ENCODE measurements at regions not wholly inside any gene's neighbourhood (a gene's known extent, or its start where the extent isn't known, plus 50 kb on each side); places are given as distances from the start of the nearest gene placed in this dataset.

GRCh38 chrX:74251006-74251930, 52.7 kb upstream of the ZCCHC13 start:
- CTCF ChIA-PET: interaction anchor here (0.7 to 1.8 kb wide), 6 partner anchors 11 to 93 kb away, joined by 3 to 5 read pairs (median 3); no protein-coding TSS in a partner anchor
- peak overlapping the region; percentile 91 to 93 for H3K27ac ChIP-seq
- peak overlapping the region; percentile 85 for H3K4me2 ChIP-seq
- FAIRE-seq (peak; percentile 100), DNase-seq (ENCODE audit: low read depth in 1 of 2, low spot score in 1 of 2) (peak; percentile 28 to 78), ATAC-seq (peak; percentile 74 to 82)
- H3K4me1 ChIP-seq: peaks cover 85% of the 10 kb centered on the region
- no peaks in the 10 kb centered on the region for H3K9me3 ChIP-seq
- H3K4me3 ChIP-seq: no peak overlapping the region
- TF ChIP-seq TFCP2L1 (CRISPR knock-in tag; IDR thresholded peaks at IDR 0.05) (peak; percentile 9; the same call in 1 of the 2 replicates), MAFK (IDR thresholded peaks at IDR 0.05; ENCODE audit: partially characterized antibody) (peak; percentile 96), CEBPB (IDR thresholded peaks at IDR 0.05) (peak in 1 of 2 experiments; percentile 56; a peak in 2 of 4 replicates), NFE2L2 (conservative IDR thresholded peaks at IDR 0.05; ENCODE audit: low read length) (peak; percentile 64), ZC3H11A (IDR thresholded peaks at IDR 0.05) (no peak), EP300 (IDR thresholded peaks at IDR 0.05) (peak; percentile 28 to 35; a peak in 3 of 5 replicates), FOXS1 (CRISPR knock-in tag; IDR thresholded peaks at IDR 0.05) (no peak), KDM1A (IDR thresholded peaks at IDR 0.05; ENCODE audit: low read depth) (no peak)
- WGBS (ENCODE audit: missing lambda C conversion rate): 3% methylated on average over 2 of the region's 2 CpGs
- POLR2A ChIA-PET: interaction anchor here (0.5 to 1.7 kb wide), 5 partner anchors 8 to 293 kb away, joined by 3 to 10 read pairs (median 3); no protein-coding TSS in a partner anchor

GRCh38 chrX:74250574-74250973, 53.4 kb upstream of the ZCCHC13 start:
- TF ChIP-seq PHF8 (IDR thresholded peaks at IDR 0.05; ENCODE audit: borderline replicate concordance, low read depth) (no peak), NR3C1 (IDR thresholded peaks at IDR 0.05) (no peak), SREBF2 (IDR thresholded peaks at IDR 0.05) (no peak), ESRRA (IDR thresholded peaks at IDR 0.05; ENCODE audit: borderline replicate concordance, low read length) (no peak), HOXB13 (CRISPR knock-in tag; IDR thresholded peaks at IDR 0.05; ENCODE audit: low read depth) (no peak; the same call in 1 of the 2 replicates)
- TF ChIP-seq, protein P1, sequence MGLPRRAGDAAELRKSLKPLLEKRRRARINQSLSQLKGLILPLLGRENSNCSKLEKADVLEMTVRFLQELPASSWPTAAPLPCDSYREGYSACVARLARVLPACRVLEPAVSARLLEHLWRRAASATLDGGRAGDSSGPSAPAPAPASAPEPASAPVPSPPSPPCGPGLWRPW (IDR thresholded peaks at IDR 0.05): no peak
- DNase-seq (ENCODE audit: low read depth in 1 of 2, low spot score in 1 of 2) (peak in 1 of 2 experiments; percentile 42), ATAC-seq (peak; percentile 22 to 55; a peak in 3 of 6 replicates), FAIRE-seq (no peak)
- WGBS (ENCODE audit: missing lambda C conversion rate): 11% methylated on average over 2 of the region's 2 CpGs
- no peaks in the 10 kb centered on the region for H3K9me3 ChIP-seq
- H3K4me3 ChIP-seq: no peak overlapping the region
- peaks cover 89% of the 10 kb centered on the region for H3K4me1 ChIP-seq
- CTCF ChIA-PET: interaction anchor here (1.0 to 1.8 kb wide), 4 partner anchors 12 to 94 kb away, joined by 3 to 5 read pairs (median 3); no protein-coding TSS in a partner anchor
- H3K27ac ChIP-seq: peak overlapping the region; percentile 91 to 93
- H3K4me2 ChIP-seq: peak overlapping the region; percentile 85
- POLR2A ChIA-PET: interaction anchor here (1.0 to 1.7 kb wide), 2 partner anchors 34 to 41 kb away, joined by 3 to 10 read pairs; no protein-coding TSS in a partner anchor

- peak in 1 of 2 experiments; percentile 74 for DNase-seq (ENCODE audit: low read depth in 1 of 2, low spot score in 1 of 2)
- Histone ChIP-seq H3K27ac (peak overlapping the region; percentile 91 to 93), H3K4me1 (peaks cover 89% of the 10 kb centered on the region), H3K9me3 (no peaks in the 10 kb centered on the region), H3K4me2 (peak overlapping the region; percentile 85), H3K4me3 (peak overlapping the region; percentile 20; the same call in 1 of the 3 replicates)
- peak in 1 of 2 experiments; percentile 35; a peak in 3 of 6 replicates for ATAC-seq
- TF ChIP-seq HEYL (CRISPR knock-in tag; IDR thresholded peaks at IDR 0.05) (no peak), MAX (IDR thresholded peaks at IDR 0.05) (0 out of 2 replicates have a peak, but pooled peaks have one; percentile 21), EP300 (IDR thresholded peaks at IDR 0.05) (peak; percentile 24 to 41; a peak in 2 of 5 replicates), JUN (IDR thresholded peaks at IDR 0.05) (peak in 1 of 2 experiments; percentile 21; a peak in 1 of 5 replicates)
- FAIRE-seq: no peak
- ChIA-PET CTCF (interaction anchor here (1.8 kb wide), 1 partner anchor 11 kb away, joined by 5 read pairs; no protein-coding TSS in a partner anchor), POLR2A (no interaction called here)
- WGBS (ENCODE audit: missing lambda C conversion rate): 2% methylated on average over 11 of the region's 11 CpGs
Measured at GRCh38 chrX:74249963-74250362, 54.0 kb upstream of the ZCCHC13 start.

GRCh38 chrX:74248889-74249288, 55.1 kb upstream of the ZCCHC13 start:
- ChIA-PET CTCF (no interaction called here), POLR2A (interaction anchor here (0.7 kb wide), 1 partner anchor 96 kb away, joined by 3 read pairs; no protein-coding TSS in a partner anchor)
- WGBS (ENCODE audit: missing lambda C conversion rate): 6% methylated on average over 4 of the region's 4 CpGs
- FAIRE-seq (no peak), ATAC-seq (peak; percentile 36 to 63; a peak in 3 of 6 replicates), DNase-seq (ENCODE audit: low read depth in 1 of 2, low spot score in 1 of 2) (peak in 1 of 2 experiments; percentile 60)
- H3K4me1 ChIP-seq: peaks cover 80% of the 10 kb centered on the region
- H3K4me2 ChIP-seq: peak overlapping the region; percentile 85
- no peaks in the 10 kb centered on the region for H3K9me3 ChIP-seq
- H3K27ac ChIP-seq: peak overlapping the region; percentile 93 to 97
- TF ChIP-seq, protein P2, sequence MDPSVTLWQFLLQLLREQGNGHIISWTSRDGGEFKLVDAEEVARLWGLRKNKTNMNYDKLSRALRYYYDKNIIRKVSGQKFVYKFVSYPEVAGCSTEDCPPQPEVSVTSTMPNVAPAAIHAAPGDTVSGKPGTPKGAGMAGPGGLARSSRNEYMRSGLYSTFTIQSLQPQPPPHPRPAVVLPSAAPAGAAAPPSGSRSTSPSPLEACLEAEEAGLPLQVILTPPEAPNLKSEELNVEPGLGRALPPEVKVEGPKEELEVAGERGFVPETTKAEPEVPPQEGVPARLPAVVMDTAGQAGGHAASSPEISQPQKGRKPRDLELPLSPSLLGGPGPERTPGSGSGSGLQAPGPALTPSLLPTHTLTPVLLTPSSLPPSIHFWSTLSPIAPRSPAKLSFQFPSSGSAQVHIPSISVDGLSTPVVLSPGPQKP (IDR thresholded peaks at IDR 0.05; ENCODE audit: low read depth, low read length): no peak
- TF ChIP-seq JUN (IDR thresholded peaks at IDR 0.05): peak in 1 of 2 experiments; percentile 46; a peak in 1 of 5 replicates
- H3K4me3 ChIP-seq: no peak overlapping the region; the same call in 2 of the 3 replicates

All from A549 (cell line).